Anterior cingulate cortex (tissue), 58 donors: ENCODE measurements at regions not wholly inside any gene's neighbourhood (a gene's known extent, or its start where the extent isn't known, plus 50 kb on each side); places are given as distances from the start of the nearest gene placed in this dataset.
A peak's percentile ranks its signal among the peaks of the same experiment; 100 is the strongest.
"Not testable (repeated sequence)": the region's sequence is repeated elsewhere in the genome, so short reads cannot be mapped to it uniquely, and the experiment has no call there.

Source experiments
- DNase-seq, 58 donors: peaks; one replicate each; lab custom pipeline; 2025; lab: John Stamatoyannopoulos, UW

DNA sequence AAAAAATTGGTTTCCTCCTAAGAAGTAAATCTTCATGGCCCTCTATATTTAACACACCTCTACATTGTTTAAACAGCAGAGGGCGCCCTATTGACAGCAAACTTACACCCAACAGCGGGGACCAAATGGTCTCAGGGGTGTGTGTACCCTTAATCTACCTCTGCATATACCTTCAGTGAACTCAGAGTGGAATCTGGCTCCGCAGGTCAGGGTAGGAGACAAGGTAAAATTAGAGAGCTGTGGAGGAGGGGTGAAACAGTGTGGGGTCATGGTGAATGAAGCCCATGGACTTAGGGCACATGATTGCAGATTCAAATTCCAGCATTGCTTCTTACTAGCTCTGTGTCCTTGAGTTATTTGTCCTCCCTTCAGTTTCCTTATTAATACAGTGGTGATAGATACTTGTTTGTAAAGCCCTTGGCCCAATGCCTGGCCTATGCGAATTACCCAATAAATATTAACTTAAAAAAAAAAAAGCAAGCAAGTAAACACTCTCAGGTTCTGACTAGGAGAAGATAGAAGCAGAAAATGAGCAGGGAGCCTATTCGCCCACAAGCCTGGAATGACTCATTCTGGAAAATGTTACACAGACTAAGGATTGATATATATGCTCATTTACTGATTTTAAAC lies 122.9 kb downstream of the CAVIN4 start:
- peak in 3 of 58 donors; percentile 1 to 15 (median 2) for DNase-seq

DNA sequence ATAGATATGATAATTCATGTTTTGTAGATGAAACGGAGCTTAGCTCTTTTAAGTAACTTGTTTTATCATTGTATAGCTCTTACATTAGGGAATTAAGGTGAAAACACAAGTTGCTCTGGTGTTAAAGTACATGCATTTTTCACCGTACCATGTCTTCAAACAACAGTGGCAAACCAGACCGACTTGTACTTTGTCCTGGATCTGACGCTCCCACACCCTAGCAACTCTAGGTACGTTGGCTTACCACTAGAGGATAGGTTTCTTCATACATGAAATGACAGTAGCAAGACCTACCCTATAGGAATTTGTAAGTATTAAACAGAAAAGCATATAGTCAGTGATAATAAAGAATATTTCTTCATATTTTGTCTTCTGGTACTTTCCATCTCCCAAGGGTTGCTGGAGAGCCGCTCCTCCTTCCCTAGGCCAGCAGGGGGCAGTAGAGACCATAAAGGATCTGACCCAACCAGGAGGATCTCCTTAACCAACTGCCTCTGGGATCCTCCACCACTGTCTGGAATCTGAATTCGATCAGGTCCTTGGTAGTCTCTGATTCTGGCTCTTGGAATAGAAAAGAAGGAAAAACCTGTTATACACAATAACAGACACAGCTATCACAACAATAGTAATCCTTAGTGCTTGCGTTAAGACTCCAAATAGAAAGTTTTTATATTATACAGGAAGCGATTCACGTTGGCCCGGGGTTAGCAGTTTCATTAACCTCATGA lies 136.7 kb downstream of the CAVIN4 start:
- peak in 54 of 58 donors; percentile 4 to 87 (median 64) for DNase-seq

DNA sequence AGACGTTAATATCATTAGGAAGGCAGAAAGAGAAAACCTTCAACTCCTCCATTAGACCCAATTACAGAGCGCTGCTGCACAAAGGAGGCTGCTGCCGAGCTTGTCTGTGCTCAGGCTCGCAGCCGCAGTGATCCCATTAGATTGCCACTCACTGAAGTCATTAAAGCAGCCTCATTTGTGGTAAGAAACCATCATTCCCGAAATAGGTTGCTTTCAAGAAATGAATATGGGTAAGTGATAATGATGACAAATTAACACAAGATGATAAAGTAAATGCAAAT lies 137.2 kb downstream of the CAVIN4 start:
- DNase-seq, result peak in 5 of 58 donors; percentile 3 to 16 (median 13)

DNA sequence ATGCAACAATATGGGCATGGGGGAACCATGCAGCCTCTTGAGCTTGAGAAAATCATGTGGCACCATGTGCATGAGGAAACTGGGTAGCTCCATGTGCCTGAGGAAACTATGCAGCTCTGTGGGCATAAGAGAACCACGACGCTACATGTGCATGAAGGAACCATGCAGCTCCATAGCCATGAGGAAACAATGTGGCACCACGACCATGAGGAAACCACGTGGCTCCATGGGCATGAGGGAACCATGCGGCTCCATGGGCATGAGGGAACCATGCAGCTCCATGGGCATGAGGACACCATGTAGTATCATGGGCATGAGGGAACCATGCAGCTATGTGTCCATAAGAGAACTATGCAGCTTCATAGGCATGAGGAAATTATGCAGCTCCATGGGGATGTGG lies 140.8 kb downstream of the CAVIN4 start:
- DNase-seq, result no peak

DNA sequence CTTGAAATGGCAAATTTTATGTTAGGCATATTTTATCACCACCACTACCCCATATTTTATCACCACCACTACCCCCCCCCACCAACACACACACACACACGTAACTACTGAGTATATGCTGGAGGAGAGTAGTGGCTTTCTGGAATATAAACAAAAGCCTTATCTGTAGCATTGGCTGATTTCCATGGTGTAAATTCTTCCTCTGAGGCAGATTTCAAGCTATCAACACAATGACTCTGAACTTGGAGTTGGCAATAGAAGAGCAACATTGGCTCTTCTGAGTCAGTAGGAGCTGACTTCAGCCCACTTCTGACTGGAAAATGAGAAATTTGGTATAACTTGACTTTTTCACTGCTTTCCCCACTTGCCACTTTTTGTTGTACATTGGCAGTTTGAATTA lies 143.0 kb downstream of the CAVIN4 start:
- DNase-seq, result no peak

DNA sequence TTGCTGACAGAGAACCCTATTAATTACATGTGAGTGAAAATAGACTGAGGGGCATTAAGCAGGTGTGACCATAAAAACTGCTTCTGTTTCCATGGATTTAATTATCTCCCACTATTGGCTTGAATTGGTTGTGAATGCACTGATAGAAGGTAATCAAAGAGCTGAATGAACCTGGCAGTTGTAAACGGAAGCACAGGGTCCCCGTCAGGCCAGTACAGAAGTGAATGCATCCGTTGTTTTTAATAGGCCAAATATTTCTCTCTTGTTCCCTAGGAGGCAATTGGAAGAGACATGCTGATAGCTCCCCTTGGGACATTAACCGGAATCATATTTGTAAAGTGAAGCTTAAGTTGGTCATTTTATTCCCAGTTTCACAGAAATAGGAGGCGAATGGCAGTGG lies 147.0 kb downstream of the CAVIN4 start:
- no peak for DNase-seq

DNA sequence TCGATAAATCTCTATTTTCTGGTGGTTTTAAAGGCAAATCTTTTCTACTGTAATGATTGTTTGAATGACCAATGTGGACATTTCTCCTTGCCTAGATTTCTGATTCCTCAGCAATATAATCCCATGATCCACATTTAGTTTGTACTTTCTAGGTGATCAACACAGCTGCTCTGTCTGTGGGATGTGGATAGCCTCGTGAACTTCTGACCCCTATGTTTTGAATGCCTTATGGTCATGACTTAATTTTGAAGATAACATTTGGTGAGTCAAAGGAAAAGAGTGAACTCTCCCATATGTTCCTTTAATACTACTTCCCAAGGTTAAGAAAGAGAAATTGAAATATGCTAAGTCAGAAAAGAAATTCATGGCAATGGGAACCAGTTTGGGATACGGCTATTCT lies 147.5 kb downstream of the CAVIN4 start:
- DNase-seq, result no peak

DNA sequence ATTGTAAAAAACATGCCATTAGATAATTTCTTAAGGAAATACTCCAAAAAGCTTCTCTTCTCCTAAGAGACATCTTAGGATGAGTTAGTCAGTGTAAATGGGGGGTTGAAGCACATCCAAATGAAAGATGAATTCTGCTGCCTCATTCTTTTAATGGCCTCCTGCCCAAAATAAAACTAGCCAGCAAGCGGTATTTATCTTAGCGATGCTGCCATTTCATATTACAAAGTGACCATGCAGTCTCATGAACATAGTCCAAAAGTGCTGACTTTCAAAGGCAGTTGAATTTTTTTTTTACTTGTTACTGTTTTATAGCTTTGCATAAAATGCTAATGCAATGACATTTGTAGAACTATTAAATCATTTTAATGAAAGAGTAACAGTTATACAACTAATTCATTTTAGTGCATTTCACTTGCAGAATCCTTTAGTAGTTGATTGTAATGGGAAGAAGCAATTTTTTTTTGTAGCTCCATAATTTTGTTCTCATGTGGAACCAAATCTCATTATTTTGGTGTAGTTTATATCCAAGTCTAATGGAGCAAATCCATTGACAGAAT lies 151.5 kb downstream of the CAVIN4 start:
- no peak for DNase-seq

DNA sequence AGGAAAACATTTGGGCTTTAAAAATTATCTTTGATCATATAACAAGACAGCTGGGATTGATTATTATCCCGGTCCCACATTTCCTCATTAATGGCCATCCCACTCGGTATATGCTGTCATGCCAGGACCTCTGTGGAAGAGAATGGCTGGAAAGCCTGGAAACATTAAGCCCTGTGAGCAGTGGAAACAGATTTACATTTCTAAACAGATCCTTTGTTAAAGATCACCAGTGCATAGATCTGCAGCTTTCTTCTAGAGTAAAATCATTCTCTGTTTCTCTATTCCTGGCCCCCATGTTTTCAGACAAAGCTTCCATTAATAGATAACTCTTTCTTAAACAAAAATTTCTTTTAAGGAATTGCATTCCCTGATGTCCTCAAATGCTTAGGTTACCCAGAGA lies 152.2 kb downstream of the CAVIN4 start:
- peak in 1 of 58 donors; percentile 7 for DNase-seq

DNA sequence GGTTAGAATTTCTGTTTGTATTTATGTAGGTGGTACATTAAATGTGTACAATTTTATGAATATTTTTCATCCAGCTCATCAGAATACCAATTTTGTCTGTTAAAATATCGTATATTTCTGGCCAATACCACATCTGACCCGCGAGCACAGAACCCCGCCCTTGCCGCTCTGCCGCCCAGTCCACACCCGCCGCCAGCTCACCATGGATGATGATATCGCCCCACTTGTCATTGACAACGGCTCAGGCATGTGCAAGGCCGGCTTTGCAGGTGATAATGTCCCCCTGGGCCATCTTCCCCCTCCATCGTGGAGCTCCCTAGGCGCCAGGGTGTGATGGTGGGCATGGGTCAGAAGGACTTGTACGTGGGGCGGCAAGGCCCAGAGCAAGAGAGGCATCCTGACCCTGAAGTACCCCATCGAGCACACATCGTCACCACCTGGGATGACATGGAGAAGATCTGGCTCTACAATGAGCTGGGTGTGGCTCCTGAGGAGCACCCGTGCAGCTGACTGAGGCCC lies 153.2 kb downstream of the CAVIN4 start:
- no peak for DNase-seq

DNA sequence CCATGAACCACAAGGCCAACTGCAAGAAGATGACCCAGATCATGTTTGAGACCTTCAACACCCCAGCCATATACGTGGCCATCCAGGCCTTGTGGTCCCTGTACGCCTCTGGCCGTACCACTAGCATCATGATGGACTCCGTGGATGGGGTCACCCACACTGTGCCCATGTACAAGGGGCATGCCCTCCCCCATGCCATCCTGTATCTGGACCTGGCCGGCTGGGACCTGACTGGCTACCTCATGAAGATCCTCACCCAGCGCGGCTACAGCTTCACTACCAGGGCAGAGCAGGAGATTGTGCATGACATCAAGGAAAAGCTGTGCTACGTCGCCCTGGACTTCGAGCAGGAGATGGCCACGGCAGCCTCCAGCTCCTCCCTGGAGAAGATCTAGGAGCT lies 153.7 kb downstream of the CAVIN4 start:
- no peak for DNase-seq

DNA sequence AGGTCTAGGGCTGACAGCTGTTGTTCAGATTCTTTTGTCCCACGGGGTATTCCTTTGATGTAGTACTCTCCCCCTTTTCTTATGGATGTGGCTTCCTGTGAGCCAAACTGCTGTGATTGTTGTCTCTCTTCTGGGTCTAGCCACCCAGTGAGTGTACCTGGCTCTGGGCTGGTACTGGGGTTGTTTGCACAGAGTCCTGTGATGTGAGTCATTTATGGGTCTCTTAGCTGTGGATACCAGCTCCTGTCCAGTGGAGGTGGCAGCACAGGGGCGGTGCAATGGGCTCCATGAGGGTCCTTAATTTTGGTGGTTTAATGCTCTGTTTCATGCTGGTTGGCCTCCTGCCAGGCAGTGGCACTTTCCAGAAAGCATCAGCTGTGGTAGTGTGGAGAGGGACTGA lies 161.3 kb downstream of the CAVIN4 start:
- no peak for DNase-seq

DNA sequence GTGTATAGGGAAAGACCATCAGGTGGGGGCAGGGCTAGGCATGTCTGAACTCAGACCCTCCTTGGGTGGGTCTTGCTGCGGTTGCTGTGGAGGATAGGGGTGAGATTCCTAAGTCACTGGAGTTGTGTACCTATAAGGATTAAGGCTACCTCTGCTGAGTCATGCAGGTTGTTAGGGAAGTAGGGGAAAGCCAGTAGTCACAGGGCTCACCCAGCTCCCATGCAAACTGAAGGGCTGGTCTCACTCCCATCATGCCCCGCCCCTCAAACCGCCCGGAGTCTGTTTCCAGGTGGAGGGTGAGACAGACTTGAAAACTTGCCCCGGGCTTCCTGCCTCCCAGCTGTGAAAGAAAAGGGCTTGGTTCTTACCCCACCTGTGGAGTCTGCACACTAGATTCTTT lies 161.8 kb downstream of the CAVIN4 start:
- no peak for DNase-seq

DNA sequence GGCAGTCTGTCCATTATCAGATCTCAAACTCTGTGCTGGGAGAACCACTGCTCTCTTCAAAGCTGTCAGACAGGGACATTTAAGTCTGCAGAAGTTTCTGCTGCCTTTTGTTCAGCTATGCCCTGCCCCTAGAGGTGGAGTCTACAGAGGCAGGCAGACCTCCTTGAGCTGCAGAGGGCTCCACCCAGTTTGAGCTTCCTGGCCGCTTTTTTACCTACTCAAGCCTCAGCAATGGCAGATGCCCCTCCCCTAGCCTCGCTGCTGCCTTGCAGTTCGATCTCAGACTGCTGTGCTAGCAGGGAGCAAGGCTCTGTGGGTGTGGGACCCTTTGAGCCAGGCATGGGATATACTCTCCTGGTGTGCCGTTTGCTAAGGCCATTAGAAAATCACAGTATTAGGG lies 171.1 kb downstream of the CAVIN4 start:
- DNase-seq, result not testable (repeated sequence)

DNA sequence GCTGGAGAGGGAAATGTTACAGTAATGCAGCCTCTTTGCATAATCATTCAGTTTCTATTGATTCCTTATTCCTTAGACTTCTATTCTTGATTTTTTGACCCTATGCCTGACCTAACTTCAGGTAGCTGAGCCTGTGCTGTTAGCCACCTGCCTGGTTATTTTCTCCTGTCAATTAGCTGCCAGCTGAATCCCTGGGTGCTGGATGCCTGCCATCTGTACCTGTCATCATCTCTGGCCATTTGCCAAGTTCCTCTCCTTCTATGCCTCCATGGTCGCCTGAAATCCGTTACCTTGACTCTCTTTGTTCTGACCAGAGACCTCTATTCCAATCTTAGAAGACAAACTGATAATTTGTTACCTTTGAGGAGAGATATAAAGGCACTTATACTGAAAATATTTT lies 178.3 kb downstream of the CAVIN4 start:
- no peak for DNase-seq

DNA sequence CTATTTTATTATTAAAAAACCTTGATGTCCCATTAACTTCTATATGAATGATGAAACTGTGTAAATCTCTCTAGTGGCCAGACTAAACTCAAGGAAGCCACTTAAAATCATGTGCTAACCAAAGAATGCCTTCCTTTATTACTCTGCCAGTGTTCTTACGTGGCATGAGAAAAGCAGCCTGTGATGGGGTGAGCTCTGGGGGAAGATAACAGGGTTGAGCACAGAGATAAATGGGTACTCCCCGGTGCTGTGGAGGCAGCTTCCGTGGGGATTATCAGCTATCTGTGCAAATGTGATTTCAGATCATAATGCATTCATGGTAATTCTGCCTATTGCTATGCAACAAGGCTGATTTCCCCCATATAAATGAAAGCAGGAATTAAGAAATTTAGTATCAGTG lies 181.3 kb downstream of the CAVIN4 start:
- DNase-seq, result no peak

DNA sequence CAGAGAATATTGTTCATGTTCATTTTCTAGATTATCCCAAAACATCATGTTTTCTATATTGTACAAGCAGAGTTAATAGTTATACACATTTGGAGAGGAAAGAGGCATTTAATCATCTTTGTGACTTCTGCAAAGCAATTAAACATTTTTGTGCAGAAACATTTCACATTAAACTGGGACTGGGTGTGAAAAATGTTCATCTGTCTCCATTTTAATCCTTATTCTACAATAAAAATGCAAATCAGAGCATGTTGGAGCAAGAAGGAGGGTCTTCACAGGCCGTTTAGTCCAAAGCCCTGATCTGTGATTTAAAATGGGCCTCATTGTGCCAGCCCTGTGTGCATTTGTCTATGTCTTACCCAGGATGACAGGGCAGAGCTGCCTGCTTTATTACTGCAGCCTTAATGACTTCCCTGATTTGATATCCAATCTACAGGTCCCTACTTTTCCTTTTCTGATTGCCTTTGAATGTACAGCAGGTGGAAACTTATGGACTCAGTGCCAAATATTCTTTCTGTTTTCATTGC lies 183.5 kb downstream of the CAVIN4 start:
- DNase-seq, result no peak

DNA sequence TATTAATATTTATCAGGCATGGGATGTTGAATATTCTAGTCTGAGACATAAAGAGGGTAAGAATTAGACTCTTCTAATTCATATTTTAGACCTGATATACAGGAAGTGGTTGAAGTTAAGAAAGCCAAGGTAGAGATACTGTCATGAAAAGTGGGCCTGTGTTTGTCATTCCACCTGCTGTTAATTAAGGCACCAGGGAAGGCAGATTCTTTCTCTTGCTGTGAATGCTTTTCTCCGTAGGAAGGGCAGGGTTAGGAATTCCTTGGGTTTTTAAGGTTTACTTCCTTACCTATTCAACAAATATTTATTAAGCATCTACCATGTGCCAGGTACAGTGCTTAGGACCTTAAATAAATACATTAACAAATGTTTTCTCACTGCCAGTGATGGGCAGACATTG lies 196.4 kb downstream of the CAVIN4 start:
- DNase-seq, result no peak

DNA sequence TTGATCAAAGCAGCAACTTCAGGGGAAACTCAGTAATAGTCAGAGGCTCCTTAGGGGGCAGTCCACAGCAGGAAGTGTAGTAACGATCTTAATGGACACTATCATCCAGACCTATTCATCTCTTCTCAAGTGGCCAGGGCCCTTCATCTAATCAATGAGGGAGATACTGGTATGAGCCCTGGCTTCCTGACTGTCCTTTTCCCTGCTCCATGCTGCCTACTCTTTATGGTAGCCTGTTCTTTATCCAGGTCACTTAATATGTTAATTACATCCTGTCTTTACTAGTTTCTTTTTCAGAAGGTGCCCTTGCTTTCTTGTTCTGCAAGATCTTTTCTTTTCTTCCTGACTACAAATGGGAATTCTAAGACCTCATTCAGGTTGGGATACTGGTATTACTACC lies 197.1 kb downstream of the CAVIN4 start:
- no peak for DNase-seq

DNA sequence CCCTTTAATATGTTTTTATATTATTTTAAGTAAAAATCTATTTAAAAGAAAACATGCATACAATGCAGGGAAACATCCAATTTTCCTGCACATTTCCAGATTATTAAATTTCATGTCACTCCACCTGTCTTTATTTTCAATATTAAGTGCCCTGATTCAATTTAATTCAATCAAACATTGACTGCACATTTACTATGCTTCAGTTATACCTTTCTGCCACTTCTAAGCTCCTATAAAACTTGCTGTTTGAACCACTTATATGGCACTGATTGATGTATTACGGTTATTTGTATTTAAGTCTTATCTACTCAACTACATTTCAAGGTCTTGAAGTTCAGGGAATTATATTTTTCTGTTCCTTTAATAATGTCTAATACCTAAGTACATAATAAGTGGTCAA lies 198.0 kb downstream of the CAVIN4 start:
- DNase-seq, result no peak

DNA sequence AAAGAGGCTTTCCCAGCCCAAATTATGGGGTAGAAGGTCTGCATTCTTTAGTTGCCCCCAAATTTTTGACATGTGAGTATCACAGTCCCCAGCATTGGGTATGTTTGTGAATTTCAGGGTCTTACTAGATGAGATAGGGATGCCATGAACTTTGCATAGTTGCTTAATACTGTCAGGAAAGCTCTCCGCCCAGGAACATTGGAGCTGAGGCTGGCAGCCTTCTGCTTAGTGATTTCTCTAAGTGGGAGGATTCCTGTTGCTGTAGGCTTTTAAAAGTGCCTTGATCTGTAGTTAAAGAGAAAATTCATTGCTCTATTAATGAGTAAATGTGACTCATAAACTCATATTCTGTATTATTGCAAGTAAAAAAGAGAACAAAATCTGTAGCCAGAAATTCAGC lies 206.9 kb downstream of the CAVIN4 start:
- peak in 1 of 58 donors; percentile 2 for DNase-seq

DNA sequence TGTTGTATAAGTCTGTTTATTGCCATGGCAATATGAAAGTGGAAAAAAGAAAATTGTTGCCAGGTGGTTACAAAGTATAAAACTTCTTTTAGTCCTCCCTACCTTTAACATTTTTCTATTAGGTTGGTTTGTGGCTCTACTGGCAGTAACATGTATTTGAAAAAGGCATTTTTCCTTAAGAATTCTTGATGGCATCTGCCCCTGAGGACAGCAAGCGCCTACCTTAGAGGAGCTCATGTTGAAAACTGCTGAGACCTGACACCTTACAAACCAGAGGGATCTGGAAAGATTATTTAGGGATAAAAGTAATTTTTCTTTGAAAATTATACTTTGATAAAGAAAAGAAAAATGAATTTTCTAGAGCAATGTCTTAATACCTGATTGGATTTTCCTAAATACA lies 208.1 kb downstream of the CAVIN4 start:
- DNase-seq, result no peak
